ENCODE measurements at regions not wholly inside any gene's neighbourhood (a gene's known extent, or its start where the extent isn't known, plus 50 kb on each side); places are given as distances from the start of the nearest gene placed in this dataset.

DNA sequence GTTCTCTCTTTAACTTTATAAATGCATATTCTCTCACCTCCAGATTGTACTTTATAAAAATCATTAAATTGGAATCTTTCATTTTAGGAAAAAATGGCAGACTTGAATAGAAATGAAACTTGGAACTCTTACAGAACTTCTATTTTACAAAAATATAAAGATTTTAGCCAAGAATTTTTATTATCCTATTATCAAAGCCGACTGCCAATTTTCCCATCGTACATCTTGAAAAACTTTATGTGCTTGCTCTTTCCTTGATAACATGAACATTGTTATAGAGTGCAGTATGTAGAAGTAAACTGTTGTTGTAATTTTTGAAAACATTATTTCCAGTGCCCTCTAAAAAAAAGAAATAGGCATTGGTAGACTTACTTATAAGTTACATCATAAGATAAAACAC is 475.7 kb upstream of the REG3G start:
- no peaks in the 10 kb centered on the region for H3K36me3 ChIP-seq
- H3K27ac ChIP-seq, result no peak overlapping the region
- TF ChIP-seq, protein P1, sequence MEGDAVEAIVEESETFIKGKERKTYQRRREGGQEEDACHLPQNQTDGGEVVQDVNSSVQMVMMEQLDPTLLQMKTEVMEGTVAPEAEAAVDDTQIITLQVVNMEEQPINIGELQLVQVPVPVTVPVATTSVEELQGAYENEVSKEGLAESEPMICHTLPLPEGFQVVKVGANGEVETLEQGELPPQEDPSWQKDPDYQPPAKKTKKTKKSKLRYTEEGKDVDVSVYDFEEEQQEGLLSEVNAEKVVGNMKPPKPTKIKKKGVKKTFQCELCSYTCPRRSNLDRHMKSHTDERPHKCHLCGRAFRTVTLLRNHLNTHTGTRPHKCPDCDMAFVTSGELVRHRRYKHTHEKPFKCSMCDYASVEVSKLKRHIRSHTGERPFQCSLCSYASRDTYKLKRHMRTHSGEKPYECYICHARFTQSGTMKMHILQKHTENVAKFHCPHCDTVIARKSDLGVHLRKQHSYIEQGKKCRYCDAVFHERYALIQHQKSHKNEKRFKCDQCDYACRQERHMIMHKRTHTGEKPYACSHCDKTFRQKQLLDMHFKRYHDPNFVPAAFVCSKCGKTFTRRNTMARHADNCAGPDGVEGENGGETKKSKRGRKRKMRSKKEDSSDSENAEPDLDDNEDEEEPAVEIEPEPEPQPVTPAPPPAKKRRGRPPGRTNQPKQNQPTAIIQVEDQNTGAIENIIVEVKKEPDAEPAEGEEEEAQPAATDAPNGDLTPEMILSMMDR (IDR thresholded peaks at IDR 0.05), result no peak
- no peaks in the 10 kb centered on the region for H3K4me1 ChIP-seq
- no peaks in the 10 kb centered on the region for H3K27me3 ChIP-seq
- no peak overlapping the region for H3K4me3 ChIP-seq
- no peaks in the 10 kb centered on the region for H3K9me3 ChIP-seq
- no peak for DNase-seq (ENCODE audit: low spot score)

DNA sequence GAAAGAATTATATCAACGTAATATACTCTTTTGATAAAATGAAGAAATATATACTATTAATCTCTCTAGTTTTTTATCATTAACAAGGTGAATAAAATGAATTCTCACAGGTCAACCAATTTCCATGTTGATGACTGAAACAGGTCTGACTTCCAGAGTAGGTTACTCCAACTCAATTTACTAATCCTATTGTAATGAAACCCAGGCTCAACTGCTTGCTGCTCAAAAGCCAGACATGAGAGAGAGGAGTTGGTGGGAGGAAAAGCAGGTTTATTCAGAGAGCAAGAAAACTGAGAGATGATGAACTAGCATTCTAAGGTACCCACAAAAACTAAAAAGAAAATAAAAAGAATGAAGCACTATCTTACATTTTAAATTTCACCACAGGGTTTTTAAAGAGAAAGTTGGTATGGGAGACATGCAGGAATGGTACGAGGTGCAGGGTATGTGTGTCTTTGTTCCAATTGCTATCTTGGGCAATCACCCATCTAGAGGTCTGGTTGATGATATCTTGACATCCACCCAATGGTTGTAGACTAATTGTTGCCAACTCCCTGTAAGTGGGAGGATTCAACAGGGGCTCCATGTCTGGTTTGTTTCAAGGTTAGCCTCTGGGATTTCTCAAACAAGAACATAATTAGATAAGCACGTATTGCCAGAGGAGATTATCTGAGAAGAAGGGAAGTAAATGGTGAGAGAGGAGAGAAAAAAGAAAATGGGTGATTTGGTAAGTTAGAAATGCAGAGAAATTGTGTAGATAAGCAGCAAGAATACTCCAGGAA is 471.4 kb upstream of the REG3G start:
- Histone ChIP-seq H3K4me3 (no peak overlapping the region), H3K4me1 (no peaks in the 10 kb centered on the region), H3K27ac (no peak overlapping the region), H3K36me3 (no peaks in the 10 kb centered on the region), H3K9me3 (no peaks in the 10 kb centered on the region), H3K27me3 (no peaks in the 10 kb centered on the region)
- DNase-seq (ENCODE audit: low spot score), result no peak
- TF ChIP-seq, protein P1 (IDR thresholded peaks at IDR 0.05), result no peak

DNA sequence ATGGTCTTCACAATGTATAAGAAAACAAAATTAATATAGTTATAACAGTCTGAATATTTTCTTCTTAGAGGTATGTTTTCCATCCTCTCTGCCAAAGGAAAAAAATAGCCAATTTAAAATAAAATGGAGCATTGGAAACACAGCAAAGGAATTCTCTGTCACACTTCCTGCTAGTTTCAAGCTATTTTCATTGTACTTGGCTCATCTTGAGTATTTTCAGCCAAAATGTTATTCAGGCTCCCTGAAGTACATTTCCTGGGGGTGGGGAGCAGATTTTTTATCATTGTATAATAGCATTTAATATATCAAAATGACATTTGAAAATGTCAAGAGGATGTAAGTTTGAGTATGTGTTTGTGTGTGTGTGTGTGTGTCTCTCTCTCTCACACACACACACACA is 463.6 kb upstream of the REG3G start:
- Histone ChIP-seq H3K4me1 (no peaks in the 10 kb centered on the region), H3K27ac (no peak overlapping the region), H3K27me3 (no peaks in the 10 kb centered on the region), H3K36me3 (no peaks in the 10 kb centered on the region), H3K4me3 (no peak overlapping the region), H3K9me3 (no peaks in the 10 kb centered on the region)
- DNase-seq (ENCODE audit: low spot score), result no peak
- TF ChIP-seq, protein P1 (IDR thresholded peaks at IDR 0.05), result no peak

DNA sequence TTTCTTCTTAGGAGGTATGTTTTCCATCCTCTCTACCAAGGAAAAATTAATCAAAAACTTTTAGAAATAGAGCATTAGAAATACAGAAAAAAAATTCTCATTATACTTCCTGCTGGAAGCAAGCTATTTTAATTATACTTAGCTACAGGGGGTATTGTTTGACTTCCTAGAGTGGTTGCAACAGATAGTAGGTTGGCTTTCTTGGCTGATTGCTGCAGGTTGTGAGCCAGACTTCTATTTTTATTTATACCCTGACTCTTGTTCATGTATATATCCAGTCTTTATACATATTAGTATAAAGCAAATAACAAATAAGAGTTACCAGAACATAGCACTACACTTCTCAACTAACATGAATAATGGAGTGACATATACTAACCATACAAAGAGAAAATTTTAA is 460.8 kb upstream of the REG3G start:
- DNase-seq (ENCODE audit: low spot score), result no peak
- H3K4me3 ChIP-seq, result no peak overlapping the region
- H3K4me1 ChIP-seq, result no peaks in the 10 kb centered on the region
- no peaks in the 10 kb centered on the region for H3K36me3 ChIP-seq
- H3K27ac ChIP-seq, result no peak overlapping the region
- TF ChIP-seq, protein P1 (IDR thresholded peaks at IDR 0.05), result no peak
- no peaks in the 10 kb centered on the region for H3K9me3 ChIP-seq
- H3K27me3 ChIP-seq, result no peaks in the 10 kb centered on the region

DNA sequence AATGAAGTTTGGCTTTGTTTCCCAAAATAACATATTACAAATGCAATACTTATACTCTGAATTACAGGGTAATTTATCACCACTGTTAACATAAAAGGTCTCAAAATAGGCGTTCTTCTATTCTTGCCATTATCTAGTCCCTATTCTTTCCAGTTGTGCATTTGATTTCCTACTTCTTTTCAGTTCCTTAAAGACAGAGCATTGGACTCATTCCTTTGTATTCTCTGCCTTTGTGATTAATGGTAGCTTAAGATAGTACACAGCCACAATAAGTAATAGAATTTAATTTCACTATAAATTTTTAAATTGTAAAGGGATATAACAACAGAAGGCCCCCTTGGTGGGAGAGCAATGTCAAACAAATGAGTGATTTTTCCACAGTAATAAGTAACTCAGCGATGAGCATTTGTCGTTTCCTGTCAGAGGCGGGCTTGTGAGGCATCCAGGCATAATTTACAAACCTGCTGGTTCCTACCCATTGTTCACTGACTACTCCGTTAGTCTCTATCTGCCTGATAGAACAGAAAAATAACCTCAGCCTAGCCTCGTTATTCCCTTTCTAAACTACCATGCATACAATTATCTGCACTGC is 456.6 kb upstream of the REG3G start:
- H3K4me3 ChIP-seq, result no peak overlapping the region
- H3K27me3 ChIP-seq, result no peaks in the 10 kb centered on the region
- TF ChIP-seq, protein P1 (IDR thresholded peaks at IDR 0.05), result no peak
- DNase-seq (ENCODE audit: low spot score), result no peak
- H3K36me3 ChIP-seq, result no peaks in the 10 kb centered on the region
- H3K4me1 ChIP-seq, result no peaks in the 10 kb centered on the region
- H3K27ac ChIP-seq, result no peak overlapping the region
- no peaks in the 10 kb centered on the region for H3K9me3 ChIP-seq

All from right atrium auricular region (tissue), 2 donors.